ENCODE measurements at regions not wholly inside any gene's neighbourhood (a gene's known extent, or its start where the extent isn't known, plus 50 kb on each side); places are given as distances from the start of the nearest gene placed in this dataset.

GRCh38 chr1:59115865-59116264 is 181.0 kb upstream of the FGGY start:
- Histone ChIP-seq H3K36me3 (ENCODE audit: insufficient read depth, low read length, poor library complexity, severe bottlenecking) (no peaks in the 10 kb centered on the region), H3K27me3 (replicated peaks; ENCODE audit: insufficient read depth, low read depth, low read length, poor library complexity) (no peaks in the 10 kb centered on the region), H3K9me3 (ENCODE audit: low read depth, low read length, poor library complexity, severe bottlenecking) (no peaks in the 10 kb centered on the region), H3K27ac (ENCODE audit: low read depth, low read length, poor library complexity, severe bottlenecking) (no peak overlapping the region), H3K4me1 (ENCODE audit: insufficient read depth, low read length, poor library complexity, severe bottlenecking) (no peaks in the 10 kb centered on the region), H3K4me3 (ENCODE audit: low read depth, low read length, poor library complexity, severe bottlenecking) (no peak overlapping the region)
- BruUV-seq (replicated peaks) = no TSS peak
- POLR2A ChIA-PET (ENCODE audit: low non-redundant PET) = no interaction called here
- TF ChIP-seq EZH2 (IDR thresholded peaks at IDR 0.05; ENCODE audit: borderline replicate concordance, low read depth, low read length, poor library complexity, severe bottlenecking) = no peak
- TF ChIP-seq, protein P1, sequence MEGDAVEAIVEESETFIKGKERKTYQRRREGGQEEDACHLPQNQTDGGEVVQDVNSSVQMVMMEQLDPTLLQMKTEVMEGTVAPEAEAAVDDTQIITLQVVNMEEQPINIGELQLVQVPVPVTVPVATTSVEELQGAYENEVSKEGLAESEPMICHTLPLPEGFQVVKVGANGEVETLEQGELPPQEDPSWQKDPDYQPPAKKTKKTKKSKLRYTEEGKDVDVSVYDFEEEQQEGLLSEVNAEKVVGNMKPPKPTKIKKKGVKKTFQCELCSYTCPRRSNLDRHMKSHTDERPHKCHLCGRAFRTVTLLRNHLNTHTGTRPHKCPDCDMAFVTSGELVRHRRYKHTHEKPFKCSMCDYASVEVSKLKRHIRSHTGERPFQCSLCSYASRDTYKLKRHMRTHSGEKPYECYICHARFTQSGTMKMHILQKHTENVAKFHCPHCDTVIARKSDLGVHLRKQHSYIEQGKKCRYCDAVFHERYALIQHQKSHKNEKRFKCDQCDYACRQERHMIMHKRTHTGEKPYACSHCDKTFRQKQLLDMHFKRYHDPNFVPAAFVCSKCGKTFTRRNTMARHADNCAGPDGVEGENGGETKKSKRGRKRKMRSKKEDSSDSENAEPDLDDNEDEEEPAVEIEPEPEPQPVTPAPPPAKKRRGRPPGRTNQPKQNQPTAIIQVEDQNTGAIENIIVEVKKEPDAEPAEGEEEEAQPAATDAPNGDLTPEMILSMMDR (conservative IDR thresholded peaks at IDR 0.05; ENCODE audit: low read depth, low read length) = no peak
- CTCF ChIA-PET = no interaction called here
- intact Hi-C loops (cut with micrococcal nuclease; ENCODE audit: unreplicated experiment) = no loop called here
- DNase-seq (ENCODE audit: low spot score) = no peak

DNA sequence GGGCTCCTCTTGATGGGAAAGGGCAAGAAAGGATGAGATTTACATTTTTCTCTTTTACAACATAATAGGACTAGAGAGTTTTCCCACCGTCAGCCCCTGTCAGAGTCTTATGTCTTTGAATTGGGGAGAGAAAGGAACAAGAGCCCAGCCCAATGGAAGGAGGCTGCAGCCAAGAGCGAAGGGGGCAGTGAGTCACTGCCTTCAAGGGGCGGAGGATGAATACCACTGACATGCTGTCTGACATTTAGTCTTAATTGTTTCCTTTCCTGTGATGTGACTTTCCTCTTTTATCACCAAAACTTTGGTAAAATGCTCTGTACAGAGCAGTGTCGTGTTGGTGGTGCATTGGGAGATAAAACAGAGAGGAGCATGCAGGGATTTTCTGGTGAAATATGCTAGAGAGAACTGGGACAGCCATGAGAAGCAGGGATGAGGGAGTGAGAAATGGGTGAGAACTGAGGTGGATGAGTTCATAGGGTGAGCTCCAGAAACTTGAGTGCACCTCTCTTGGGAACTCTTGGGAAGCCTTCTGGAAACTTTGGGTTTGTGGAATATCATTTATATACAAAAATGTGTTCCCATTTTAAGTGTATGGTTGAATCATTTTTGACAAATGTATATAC is 179.9 kb upstream of the FGGY start:
- BruUV-seq (replicated peaks) = no TSS peak
- peak; percentile 56 for DNase-seq (ENCODE audit: low spot score)
- intact Hi-C loops (cut with micrococcal nuclease; ENCODE audit: unreplicated experiment) = no loop called here
- Histone ChIP-seq H3K4me1 (ENCODE audit: insufficient read depth, low read length, poor library complexity, severe bottlenecking) (no peaks in the 10 kb centered on the region), H3K9me3 (ENCODE audit: low read depth, low read length, poor library complexity, severe bottlenecking) (no peaks in the 10 kb centered on the region), H3K4me3 (ENCODE audit: low read depth, low read length, poor library complexity, severe bottlenecking) (no peak overlapping the region), H3K27me3 (replicated peaks; ENCODE audit: insufficient read depth, low read depth, low read length, poor library complexity) (no peaks in the 10 kb centered on the region), H3K36me3 (ENCODE audit: insufficient read depth, low read length, poor library complexity, severe bottlenecking) (no peaks in the 10 kb centered on the region), H3K27ac (ENCODE audit: low read depth, low read length, poor library complexity, severe bottlenecking) (no peak overlapping the region)
- TF ChIP-seq, protein P1 (conservative IDR thresholded peaks at IDR 0.05; ENCODE audit: low read depth, low read length) = no peak
- TF ChIP-seq EZH2 (IDR thresholded peaks at IDR 0.05; ENCODE audit: borderline replicate concordance, low read depth, low read length, poor library complexity, severe bottlenecking) = no peak
- ChIA-PET POLR2A (ENCODE audit: low non-redundant PET) (no interaction called here), CTCF (no interaction called here)

DNA sequence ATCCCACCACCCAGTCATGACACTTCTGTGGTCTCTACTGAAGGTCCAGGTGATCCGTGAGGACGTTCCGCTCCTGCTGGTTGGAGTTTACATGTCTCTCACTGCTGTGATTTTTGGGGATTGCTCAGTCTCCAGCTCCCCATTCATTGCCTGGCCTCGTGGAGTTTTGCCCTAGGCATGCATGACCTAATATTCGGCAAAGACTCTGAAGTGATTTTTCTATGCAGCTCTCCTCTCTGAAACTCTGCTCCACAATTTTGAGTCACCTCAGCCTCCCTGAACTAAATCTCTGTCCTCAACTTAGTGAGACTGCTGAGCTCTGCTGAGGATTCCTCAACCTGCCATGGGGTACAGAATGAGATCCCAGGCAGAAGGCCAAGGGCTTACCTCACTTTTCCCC is 174.4 kb upstream of the FGGY start:
- no TSS peak for BruUV-seq (replicated peaks)
- CTCF ChIA-PET = no interaction called here
- no peaks in the 10 kb centered on the region for H3K27me3 ChIP-seq (replicated peaks; ENCODE audit: insufficient read depth, low read depth, low read length, poor library complexity)
- H3K4me1 ChIP-seq (ENCODE audit: insufficient read depth, low read length, poor library complexity, severe bottlenecking) = peaks cover under 1% of the 10 kb centered on the region
- no peak overlapping the region for H3K4me3 ChIP-seq (ENCODE audit: low read depth, low read length, poor library complexity, severe bottlenecking)
- H3K9me3 ChIP-seq (ENCODE audit: low read depth, low read length, poor library complexity, severe bottlenecking) = no peaks in the 10 kb centered on the region
- no peak for DNase-seq (ENCODE audit: low spot score)
- H3K36me3 ChIP-seq (ENCODE audit: insufficient read depth, low read length, poor library complexity, severe bottlenecking) = no peaks in the 10 kb centered on the region
- intact Hi-C loops (cut with micrococcal nuclease; ENCODE audit: unreplicated experiment) = no loop called here
- POLR2A ChIA-PET (ENCODE audit: low non-redundant PET) = no interaction called here
- H3K27ac ChIP-seq (ENCODE audit: low read depth, low read length, poor library complexity, severe bottlenecking) = no peak overlapping the region
- TF ChIP-seq, protein P1 (conservative IDR thresholded peaks at IDR 0.05; ENCODE audit: low read depth, low read length) = no peak
- no peak for TF ChIP-seq EZH2 (IDR thresholded peaks at IDR 0.05; ENCODE audit: borderline replicate concordance, low read depth, low read length, poor library complexity, severe bottlenecking)

All from A673 (cell line).